Transverse colon (tissue), 4 donors: ENCODE measurements at regions not wholly inside any gene's neighbourhood (a gene's known extent, or its start where the extent isn't known, plus 50 kb on each side); places are given as distances from the start of the nearest gene placed in this dataset.

Experiments
- DNase-seq: peaks from one replicate; pipeline ENCODE4 v3.0.0-alpha.2; 2019
- H3K27ac ChIP-seq, 4 donors: fragments of 200-600 bp; sonication (generic); 2 replicates each; pipeline ENCODE4 v1.5.1; 2016 to 2018; ENCODE audit warnings: inconsistent platforms in 4 of 4
- H3K27me3 ChIP-seq: fragments of 200-600 bp; sonication (generic); 2 replicates; pipeline ENCODE4 v1.5.1; 2017; ENCODE audit warnings: inconsistent platforms
- H3K36me3 ChIP-seq, 4 donors: fragments of 200-600 bp; sonication (generic); 2 replicates each; pipeline ENCODE4 v1.5.1; 2017 to 2019; ENCODE audit warnings: inconsistent platforms in 4 of 4
- H3K4me1 ChIP-seq, 4 donors: fragments of 200-600 bp; sonication (generic); 2 replicates each; pipeline ENCODE4 v1.5.1; 2017 to 2020; ENCODE audit warnings: inconsistent platforms in 4 of 4
- H3K4me3 ChIP-seq, 4 donors: fragments of 200-600 bp; sonication (generic); 1 replicate in 1 of 4; 2 replicates in 3 of 4; pipeline versions ENCODE4 v1.5.1 to v1.6.1; 2017 to 2019; ENCODE audit warnings: inconsistent platforms in 4 of 4
- H3K9me3 ChIP-seq, 2 donors: fragments of 200-600 bp; sonication (generic); 2 replicates each; pipeline ENCODE4 v1.5.1; 2017 to 2019; ENCODE audit warnings: inconsistent platforms in 2 of 2
- CTCF ChIP-seq, 5 experiments: fragments of 200-600 bp in 3 of 5; fragments of 450-650 bp in 2 of 5; sonication (generic) in 3 of 5; IDR thresholded peaks; 1 replicate in 2 of 5; 2 replicates in 3 of 5; pipeline ENCODE4 v1.5.1; 2016 to 2017; ENCODE audit warnings: antibody characterized with exemption in 5 of 5, inconsistent platforms in 3 of 5, mild to moderate bottlenecking in 2 of 5, moderate library complexity in 1 of 5
- EP300 ChIP-seq: sonication (generic); formaldehyde crosslinking; IDR thresholded peaks from one replicate; pipeline ENCODE4 v1.6.1; 2017; ENCODE audit warnings: antibody characterized with exemption, low read depth
- POLR2A ChIP-seq: fragments of 450-650 bp; IDR thresholded peaks from one replicate; pipeline ENCODE4 v1.6.1; 2016; ENCODE audit warnings: antibody characterized with exemption, mild to moderate bottlenecking, moderate library complexity
- POLR2AphosphoS5 ChIP-seq, 3 donors: sonication (generic); formaldehyde crosslinking; IDR thresholded peaks; one replicate each; pipeline ENCODE4 v1.6.1; 2016; ENCODE audit warnings: antibody characterized with exemption in 3 of 3
- WGBS, 2 donors: methylation state at CpG; one replicate each; pipeline ENCODE4 v1.1.5; 2018; ENCODE audit warnings: low coverage in 1 of 2; 5-methylcytosine and 5-hydroxymethylcytosine counted together
- in situ Hi-C, 4 donors: fragments of 200-750 bp; cut with MboI; loops; one replicate each; pipeline versions ENCODE4 v1.15.0 to v1.15.1; 2017; ENCODE audit warnings: low sequenced_read_pairs in 3 of 4, low pct_ligation_motif_present in 1 of 4, low pct_unique_long_range_greater_than_20kb in 1 of 4
- intact Hi-C: fragments of 100-400 bp; cut with DNase I; formaldehyde crosslinking; loops from one replicate; pipeline ENCODE4 v1.15.1; 2023; ENCODE audit warnings: low total_unique reads

- Histone ChIP-seq H3K27me3 (no peaks in the 10 kb centered on the region), H3K4me1 (no peaks in the 10 kb centered on the region), H3K9me3 (no peaks in the 10 kb centered on the region), H3K4me3 (no peak overlapping the region), H3K27ac (no peak overlapping the region), H3K36me3 (no peaks in the 10 kb centered on the region)
- no peak for DNase-seq
- in situ Hi-C loops = no loop called here
- TF ChIP-seq POLR2AphosphoS5 (IDR thresholded peaks at IDR 0.05) (no peak), CTCF (IDR thresholded peaks at IDR 0.05) (no peak), POLR2A (no peak), EP300 (no peak)
- intact Hi-C loops = no loop called here
- WGBS, 2 donors = 43 to 50% methylated on average over 1 of the region's 1 CpG
Observed at GRCh38 chr4:136784326-136784725, 748.0 kb downstream of the PCDH18 start.

GRCh38 chr4:136769717-136770116 is 762.6 kb downstream of the PCDH18 start:
- H3K27ac ChIP-seq = no peak overlapping the region
- no peaks in the 10 kb centered on the region for H3K9me3 ChIP-seq
- H3K4me3 ChIP-seq = no peak overlapping the region
- TF ChIP-seq POLR2A (no peak), EP300 (no peak), POLR2AphosphoS5 (IDR thresholded peaks at IDR 0.05) (no peak), CTCF (IDR thresholded peaks at IDR 0.05) (no peak)
- H3K27me3 ChIP-seq = no peaks in the 10 kb centered on the region
- in situ Hi-C loops (no loop called here), intact Hi-C loops (no loop called here)
- WGBS, 2 donors = 85 to 86% methylated on average over 4 to 6 of the region's 6 CpGs
- H3K4me1 ChIP-seq = no peaks in the 10 kb centered on the region
- H3K36me3 ChIP-seq = no peaks in the 10 kb centered on the region
- no peak for DNase-seq

- no peak for DNase-seq
- intact Hi-C loops = no loop called here
- in situ Hi-C loops = no loop called here
- Histone ChIP-seq H3K27me3 (no peaks in the 10 kb centered on the region), H3K27ac (no peak overlapping the region), H3K4me1 (no peaks in the 10 kb centered on the region), H3K9me3 (no peaks in the 10 kb centered on the region), H3K36me3 (no peaks in the 10 kb centered on the region), H3K4me3 (no peak overlapping the region)
- WGBS, 2 donors = 42% methylated on average over 1 of the region's 1 CpG; no CpG with 5 or more reads in 1 of the 2 donors
- TF ChIP-seq POLR2AphosphoS5 (IDR thresholded peaks at IDR 0.05) (no peak), CTCF (IDR thresholded peaks at IDR 0.05) (no peak), POLR2A (no peak), EP300 (no peak)
Observed at GRCh38 chr4:136768925-136769275, 763.4 kb downstream of the PCDH18 start.

- no peak for DNase-seq
- Histone ChIP-seq H3K27ac (no peak overlapping the region), H3K9me3 (no peaks in the 10 kb centered on the region), H3K27me3 (no peaks in the 10 kb centered on the region), H3K4me1 (no peaks in the 10 kb centered on the region), H3K4me3 (no peak overlapping the region), H3K36me3 (no peaks in the 10 kb centered on the region)
- no peak for TF ChIP-seq POLR2AphosphoS5 (IDR thresholded peaks at IDR 0.05)
- TF ChIP-seq CTCF (IDR thresholded peaks at IDR 0.05) = no peak
- TF ChIP-seq POLR2A = no peak
- no peak for TF ChIP-seq EP300
- in situ Hi-C loops (no loop called here), intact Hi-C loops (no loop called here)
- 79 to 80% methylated on average over 3 of the region's 3 CpGs for WGBS, 2 donors
Observed at GRCh38 chr4:136768213-136768924, 763.9 kb downstream of the PCDH18 start.
